ENCODE measurements at regions not wholly inside any gene's neighbourhood (a gene's known extent, or its start where the extent isn't known, plus 50 kb on each side); places are given as distances from the start of the nearest gene placed in this dataset.
"Not testable (repeated sequence)": the region's sequence is repeated elsewhere in the genome, so short reads cannot be mapped to it uniquely, and the experiment has no call there.

DNA sequence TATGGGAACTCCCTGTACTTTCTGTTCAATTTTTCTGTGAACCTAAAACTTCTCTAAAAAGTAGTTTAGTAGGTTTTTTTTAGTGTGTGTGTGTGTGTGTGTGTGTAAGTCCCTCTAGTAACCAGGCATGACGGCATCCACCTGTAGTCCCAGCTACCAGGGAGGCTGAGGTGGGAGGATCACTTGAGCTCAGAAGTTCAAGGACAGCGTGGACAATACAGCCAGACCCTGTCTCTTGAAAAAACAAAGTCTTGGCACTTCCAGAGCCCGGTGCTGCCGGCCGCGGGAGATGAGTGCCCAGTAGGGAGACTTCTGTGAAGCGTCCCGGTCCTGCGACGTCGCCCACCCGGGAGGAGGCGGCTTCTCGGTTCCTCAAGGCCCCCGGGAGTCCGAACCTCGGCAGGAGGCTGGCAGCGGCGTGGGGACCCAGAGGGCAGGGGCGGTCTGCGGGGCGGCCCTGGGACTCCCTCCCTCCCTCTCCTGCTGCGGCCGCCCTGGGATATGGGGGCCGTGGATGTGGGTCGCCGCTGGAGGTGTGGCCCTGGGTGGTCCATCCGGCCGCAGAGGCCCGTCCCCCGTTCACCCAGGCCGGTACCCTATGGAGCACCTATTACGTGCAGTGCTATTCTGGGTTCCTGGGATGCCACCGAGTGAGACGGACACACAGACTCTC is 78.0 kb upstream of the SIRPG start:
- H3K4me3 Mint-ChIP-seq (ENCODE audit: unreplicated experiment): no peak overlapping the region
- TF ChIP-seq, protein P1, sequence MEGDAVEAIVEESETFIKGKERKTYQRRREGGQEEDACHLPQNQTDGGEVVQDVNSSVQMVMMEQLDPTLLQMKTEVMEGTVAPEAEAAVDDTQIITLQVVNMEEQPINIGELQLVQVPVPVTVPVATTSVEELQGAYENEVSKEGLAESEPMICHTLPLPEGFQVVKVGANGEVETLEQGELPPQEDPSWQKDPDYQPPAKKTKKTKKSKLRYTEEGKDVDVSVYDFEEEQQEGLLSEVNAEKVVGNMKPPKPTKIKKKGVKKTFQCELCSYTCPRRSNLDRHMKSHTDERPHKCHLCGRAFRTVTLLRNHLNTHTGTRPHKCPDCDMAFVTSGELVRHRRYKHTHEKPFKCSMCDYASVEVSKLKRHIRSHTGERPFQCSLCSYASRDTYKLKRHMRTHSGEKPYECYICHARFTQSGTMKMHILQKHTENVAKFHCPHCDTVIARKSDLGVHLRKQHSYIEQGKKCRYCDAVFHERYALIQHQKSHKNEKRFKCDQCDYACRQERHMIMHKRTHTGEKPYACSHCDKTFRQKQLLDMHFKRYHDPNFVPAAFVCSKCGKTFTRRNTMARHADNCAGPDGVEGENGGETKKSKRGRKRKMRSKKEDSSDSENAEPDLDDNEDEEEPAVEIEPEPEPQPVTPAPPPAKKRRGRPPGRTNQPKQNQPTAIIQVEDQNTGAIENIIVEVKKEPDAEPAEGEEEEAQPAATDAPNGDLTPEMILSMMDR (IDR thresholded peaks at IDR 0.05; ENCODE audit: unreplicated experiment): no peak
- peaks cover 17% of the 10 kb centered on the region for H3K4me1 Mint-ChIP-seq (ENCODE audit: unreplicated experiment)
- no peaks in the 10 kb centered on the region for H3K9me3 Mint-ChIP-seq (ENCODE audit: unreplicated experiment)
- H3K36me3 Mint-ChIP-seq (ENCODE audit: low read depth, unreplicated experiment): no peaks in the 10 kb centered on the region
- no peak overlapping the region for H3K27ac Mint-ChIP-seq (ENCODE audit: unreplicated experiment)
- DNase-seq (ENCODE audit: low spot score): no peak
- peaks cover 5% of the 10 kb centered on the region for H3K27me3 Mint-ChIP-seq (ENCODE audit: unreplicated experiment)

GRCh38 chr20:1734269-1734858 is 76.8 kb upstream of the SIRPG start:
- no peaks in the 10 kb centered on the region for H3K9me3 Mint-ChIP-seq (ENCODE audit: unreplicated experiment)
- no peak for DNase-seq (ENCODE audit: low spot score)
- H3K27ac Mint-ChIP-seq (ENCODE audit: unreplicated experiment): no peak overlapping the region
- no peak overlapping the region for H3K4me3 Mint-ChIP-seq (ENCODE audit: unreplicated experiment)
- H3K27me3 Mint-ChIP-seq (ENCODE audit: unreplicated experiment): peaks cover 5% of the 10 kb centered on the region
- no peaks in the 10 kb centered on the region for H3K36me3 Mint-ChIP-seq (ENCODE audit: low read depth, unreplicated experiment)
- peaks cover 11% of the 10 kb centered on the region for H3K4me1 Mint-ChIP-seq (ENCODE audit: unreplicated experiment)
- TF ChIP-seq, protein P1 (IDR thresholded peaks at IDR 0.05; ENCODE audit: unreplicated experiment): no peak

DNA sequence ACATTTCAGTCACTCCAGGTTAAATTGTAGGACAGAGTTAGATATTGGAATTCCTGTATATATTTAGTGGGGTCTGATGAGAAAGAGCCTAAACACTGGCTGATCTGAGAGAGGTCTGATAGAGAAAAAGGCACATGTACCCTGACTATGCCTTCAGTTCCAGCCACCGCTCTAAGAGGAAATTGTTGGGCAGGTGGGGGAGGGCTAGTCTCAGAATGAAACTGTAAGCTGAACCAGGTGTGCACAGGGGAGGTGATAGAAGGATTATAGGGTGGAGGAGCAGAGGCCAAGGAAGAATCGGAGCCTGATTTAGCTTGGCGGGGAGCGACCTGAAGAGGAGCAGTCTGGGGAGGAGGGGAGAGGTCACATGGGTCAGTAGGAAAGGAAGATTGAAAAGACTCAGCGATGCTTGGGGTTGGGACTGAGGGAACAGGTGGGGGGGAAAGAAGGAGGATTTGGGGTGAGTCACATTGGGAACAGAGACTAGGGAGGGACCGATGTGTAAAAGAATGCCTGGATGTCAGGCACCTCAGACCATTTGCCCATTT is 74.3 kb upstream of the SIRPG start:
- H3K36me3 Mint-ChIP-seq (ENCODE audit: low read depth, unreplicated experiment); H3K4me3 Mint-ChIP-seq (ENCODE audit: unreplicated experiment): not testable (repeated sequence)

GRCh38 chr20:1730981-1731711 is 73.6 kb upstream of the SIRPG start:
- DNase-seq (ENCODE audit: low spot score); H3K36me3 Mint-ChIP-seq (ENCODE audit: low read depth, unreplicated experiment); H3K4me1 Mint-ChIP-seq (ENCODE audit: unreplicated experiment); H3K27me3 Mint-ChIP-seq (ENCODE audit: unreplicated experiment); H3K4me3 Mint-ChIP-seq (ENCODE audit: unreplicated experiment); H3K27ac Mint-ChIP-seq (ENCODE audit: unreplicated experiment); H3K9me3 Mint-ChIP-seq (ENCODE audit: unreplicated experiment): not testable (repeated sequence)

More for the DNA sequence above, 74.3 kb upstream of the SIRPG start:
- DNase-seq (ENCODE audit: low spot score); H3K4me1 Mint-ChIP-seq (ENCODE audit: unreplicated experiment); H3K27me3 Mint-ChIP-seq (ENCODE audit: unreplicated experiment); H3K27ac Mint-ChIP-seq (ENCODE audit: unreplicated experiment); H3K9me3 Mint-ChIP-seq (ENCODE audit: unreplicated experiment): not testable (repeated sequence)

DNA sequence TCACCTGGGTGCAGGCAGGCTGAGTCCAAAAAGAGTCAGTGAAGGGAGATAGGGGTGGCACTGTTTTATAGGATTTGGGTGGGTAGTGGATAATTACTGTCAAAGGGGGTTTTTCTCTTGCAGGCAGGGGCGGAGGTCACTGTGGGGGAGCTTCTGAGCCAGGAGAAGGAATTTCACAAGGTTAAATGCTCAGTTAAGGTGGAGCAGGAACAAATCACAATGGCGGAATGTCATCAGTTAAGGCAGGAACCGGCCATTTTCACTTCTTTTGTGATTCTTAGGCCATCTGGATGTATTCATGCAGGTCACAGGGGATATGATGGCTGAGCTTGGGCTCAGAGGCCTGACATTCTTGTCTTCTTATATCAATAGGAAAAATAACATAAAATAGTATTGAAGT is 69.7 kb upstream of the SIRPG start:
- not testable (repeated sequence) for H3K36me3 Mint-ChIP-seq (ENCODE audit: low read depth, unreplicated experiment); H3K4me3 Mint-ChIP-seq (ENCODE audit: unreplicated experiment); H3K4me1 Mint-ChIP-seq (ENCODE audit: unreplicated experiment); H3K27me3 Mint-ChIP-seq (ENCODE audit: unreplicated experiment); DNase-seq (ENCODE audit: low spot score); H3K27ac Mint-ChIP-seq (ENCODE audit: unreplicated experiment); H3K9me3 Mint-ChIP-seq (ENCODE audit: unreplicated experiment)

DNA sequence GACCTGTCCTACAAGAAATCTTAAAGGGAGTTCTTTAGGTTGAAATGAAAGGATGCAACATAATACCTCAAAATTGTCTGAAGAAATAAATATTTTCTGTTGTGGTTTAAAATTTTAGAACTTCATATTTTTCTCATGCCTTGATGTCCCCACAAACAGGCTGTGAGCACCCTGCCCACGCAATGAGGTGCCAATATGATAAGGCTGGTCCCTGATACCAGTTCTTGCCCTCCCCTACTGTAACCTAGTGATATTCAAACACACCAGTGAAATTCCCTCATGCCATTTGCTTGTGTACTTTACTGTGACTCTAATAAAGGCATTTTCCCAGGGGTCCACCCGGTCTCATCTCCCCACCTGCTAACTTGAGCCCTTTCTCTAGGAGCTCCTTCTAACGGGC is 67.3 kb upstream of the SIRPG start:
- TF ChIP-seq, protein P1 (IDR thresholded peaks at IDR 0.05; ENCODE audit: unreplicated experiment): no peak
- Mint-ChIP-seq H3K27ac (ENCODE audit: unreplicated experiment) (no peak overlapping the region), H3K9me3 (ENCODE audit: unreplicated experiment) (peaks cover 5% of the 10 kb centered on the region), H3K4me1 (ENCODE audit: unreplicated experiment) (no peaks in the 10 kb centered on the region), H3K4me3 (ENCODE audit: unreplicated experiment) (no peak overlapping the region), H3K27me3 (ENCODE audit: unreplicated experiment) (peaks cover 3% of the 10 kb centered on the region), H3K36me3 (ENCODE audit: low read depth, unreplicated experiment) (peaks cover 3% of the 10 kb centered on the region)
- DNase-seq (ENCODE audit: low spot score): no peak

All from endothelial cell (in vitro differentiated cells).